ENCODE measurements at regions not wholly inside any gene's neighbourhood (a gene's known extent, or its start where the extent isn't known, plus 50 kb on each side); places are given as distances from the start of the nearest gene placed in this dataset.

DNA sequence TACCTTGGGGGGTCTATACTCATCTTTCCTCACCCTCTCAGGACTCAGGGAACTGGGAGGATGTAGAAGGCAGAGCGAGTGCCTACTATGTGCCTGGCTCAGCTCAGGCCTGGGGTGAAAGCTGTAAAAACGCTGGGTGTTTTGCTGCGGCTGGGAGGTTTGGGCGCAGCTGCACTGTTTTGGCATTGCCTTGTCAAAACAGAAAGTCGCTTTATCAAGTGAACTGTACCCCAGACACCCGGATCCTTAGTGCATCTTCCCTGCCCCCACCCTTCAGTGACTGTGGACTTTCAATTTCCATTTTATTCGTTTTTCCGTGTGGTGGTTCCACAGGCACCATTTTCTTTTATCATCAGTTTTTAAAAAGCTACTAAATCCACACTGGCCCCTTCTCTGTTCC is 86.7 kb upstream of the ZNF716 start (continued):
- TF ChIP-seq NFIC (IDR thresholded peaks at IDR 0.05; ENCODE audit: borderline replicate concordance) (no peak), MXI1 (IDR thresholded peaks at IDR 0.05; ENCODE audit: low read depth, low read length) (no peak), FOXM1 (IDR thresholded peaks at IDR 0.05; ENCODE audit: low read depth) (no peak), ELF1 (IDR thresholded peaks at IDR 0.05) (no peak), JUND (IDR thresholded peaks at IDR 0.05) (no peak), TAF1 (IDR thresholded peaks at IDR 0.05; ENCODE audit: borderline replicate concordance, low read depth, low read length) (no peak), GABPA (IDR thresholded peaks at IDR 0.05; ENCODE audit: low read depth) (no peak), TEAD4 (IDR thresholded peaks at IDR 0.05; ENCODE audit: borderline replicate concordance, insufficient read depth) (no peak)
- TF ChIP-seq, protein P1, sequence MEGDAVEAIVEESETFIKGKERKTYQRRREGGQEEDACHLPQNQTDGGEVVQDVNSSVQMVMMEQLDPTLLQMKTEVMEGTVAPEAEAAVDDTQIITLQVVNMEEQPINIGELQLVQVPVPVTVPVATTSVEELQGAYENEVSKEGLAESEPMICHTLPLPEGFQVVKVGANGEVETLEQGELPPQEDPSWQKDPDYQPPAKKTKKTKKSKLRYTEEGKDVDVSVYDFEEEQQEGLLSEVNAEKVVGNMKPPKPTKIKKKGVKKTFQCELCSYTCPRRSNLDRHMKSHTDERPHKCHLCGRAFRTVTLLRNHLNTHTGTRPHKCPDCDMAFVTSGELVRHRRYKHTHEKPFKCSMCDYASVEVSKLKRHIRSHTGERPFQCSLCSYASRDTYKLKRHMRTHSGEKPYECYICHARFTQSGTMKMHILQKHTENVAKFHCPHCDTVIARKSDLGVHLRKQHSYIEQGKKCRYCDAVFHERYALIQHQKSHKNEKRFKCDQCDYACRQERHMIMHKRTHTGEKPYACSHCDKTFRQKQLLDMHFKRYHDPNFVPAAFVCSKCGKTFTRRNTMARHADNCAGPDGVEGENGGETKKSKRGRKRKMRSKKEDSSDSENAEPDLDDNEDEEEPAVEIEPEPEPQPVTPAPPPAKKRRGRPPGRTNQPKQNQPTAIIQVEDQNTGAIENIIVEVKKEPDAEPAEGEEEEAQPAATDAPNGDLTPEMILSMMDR (IDR thresholded peaks at IDR 0.05), result no peak
- TF ChIP-seq, protein P2, sequence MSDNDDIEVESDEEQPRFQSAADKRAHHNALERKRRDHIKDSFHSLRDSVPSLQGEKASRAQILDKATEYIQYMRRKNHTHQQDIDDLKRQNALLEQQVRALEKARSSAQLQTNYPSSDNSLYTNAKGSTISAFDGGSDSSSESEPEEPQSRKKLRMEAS (IDR thresholded peaks at IDR 0.05; ENCODE audit: low read depth), result no peak
- TF ChIP-seq, protein P3, sequence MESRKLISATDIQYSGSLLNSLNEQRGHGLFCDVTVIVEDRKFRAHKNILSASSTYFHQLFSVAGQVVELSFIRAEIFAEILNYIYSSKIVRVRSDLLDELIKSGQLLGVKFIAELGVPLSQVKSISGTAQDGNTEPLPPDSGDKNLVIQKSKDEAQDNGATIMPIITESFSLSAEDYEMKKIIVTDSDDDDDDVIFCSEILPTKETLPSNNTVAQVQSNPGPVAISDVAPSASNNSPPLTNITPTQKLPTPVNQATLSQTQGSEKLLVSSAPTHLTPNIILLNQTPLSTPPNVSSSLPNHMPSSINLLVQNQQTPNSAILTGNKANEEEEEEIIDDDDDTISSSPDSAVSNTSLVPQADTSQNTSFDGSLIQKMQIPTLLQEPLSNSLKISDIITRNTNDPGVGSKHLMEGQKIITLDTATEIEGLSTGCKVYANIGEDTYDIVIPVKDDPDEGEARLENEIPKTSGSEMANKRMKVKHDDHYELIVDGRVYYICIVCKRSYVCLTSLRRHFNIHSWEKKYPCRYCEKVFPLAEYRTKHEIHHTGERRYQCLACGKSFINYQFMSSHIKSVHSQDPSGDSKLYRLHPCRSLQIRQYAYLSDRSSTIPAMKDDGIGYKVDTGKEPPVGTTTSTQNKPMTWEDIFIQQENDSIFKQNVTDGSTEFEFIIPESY (IDR thresholded peaks at IDR 0.05; ENCODE audit: borderline replicate concordance, low read depth), result no peak

DNA sequence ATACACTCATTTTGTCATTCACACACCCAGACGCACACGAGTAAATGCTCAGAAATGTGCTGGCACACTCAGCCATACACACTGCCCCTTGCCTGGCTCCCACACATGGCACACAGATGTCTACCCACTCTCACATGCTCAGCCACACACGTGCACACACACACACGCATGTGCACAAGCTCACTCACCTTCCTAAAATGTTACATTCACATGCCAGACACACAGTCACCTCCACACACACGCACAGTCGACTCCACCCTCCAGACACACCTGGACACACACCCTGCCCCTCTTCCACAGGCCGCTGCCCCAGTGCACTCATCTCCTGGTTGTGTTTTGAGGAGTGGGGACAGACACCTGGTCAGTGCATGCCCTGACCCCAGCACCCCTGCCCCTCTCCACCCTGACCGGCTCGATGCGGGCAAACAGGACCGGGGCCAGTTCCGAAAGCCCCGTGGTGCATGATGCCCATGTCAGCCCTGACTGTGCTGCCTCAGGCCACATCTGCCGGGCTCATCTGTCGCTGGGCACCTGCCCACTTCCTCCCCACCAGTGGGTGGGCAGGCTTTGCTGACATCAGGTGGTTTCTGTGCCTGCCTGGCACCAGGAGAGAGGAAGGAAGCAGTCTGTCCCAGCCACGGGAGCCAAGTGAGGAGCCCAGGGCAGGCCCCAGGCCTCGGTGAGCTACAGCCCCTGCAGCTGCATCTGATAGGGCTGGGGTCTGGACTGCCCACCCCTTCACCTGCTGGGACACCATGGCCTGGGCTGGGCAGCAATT is 84.9 kb upstream of the ZNF716 start:
- DNase-seq, result no peak
- Histone ChIP-seq H3K27me3 (ENCODE audit: insufficient read depth) (no peaks in the 10 kb centered on the region), H3K9ac (no peak overlapping the region), H3K4me3 (ENCODE audit: low read depth in 2 of 2, low read length in 1 of 2) (no peak overlapping the region), H3K79me2 (ENCODE audit: insufficient read depth) (no peaks in the 10 kb centered on the region), H3K36me3 (replicated peaks in 1 of 2; ENCODE audit: control insufficient read depth in 1 of 2, insufficient read depth in 2 of 2, low read length in 1 of 2) (no peaks in the 10 kb centered on the region), H3K9me3 (no peaks in the 10 kb centered on the region), H3K4me1 (ENCODE audit: control insufficient read depth in 1 of 2, insufficient read depth in 2 of 2, low read depth in 1 of 2, low read length in 1 of 2) (no peaks in the 10 kb centered on the region), H3K27ac (ENCODE audit: low read depth in 2 of 2, low read length in 1 of 2) (no peak overlapping the region), H3K4me2 (no peak overlapping the region), H2AFZ (ENCODE audit: low read depth) (no peak overlapping the region), H3F3A (replicated peaks; ENCODE audit: insufficient read depth) (no peaks in the 10 kb centered on the region), H4K20me1 (ENCODE audit: insufficient read depth) (no peaks in the 10 kb centered on the region), H3K9me2 (no peaks in the 10 kb centered on the region)
- 12% methylated on average over 14 of the region's 17 CpGs for WGBS (ENCODE audit: low lambda C conversion rate)
- TF ChIP-seq, protein P4, sequence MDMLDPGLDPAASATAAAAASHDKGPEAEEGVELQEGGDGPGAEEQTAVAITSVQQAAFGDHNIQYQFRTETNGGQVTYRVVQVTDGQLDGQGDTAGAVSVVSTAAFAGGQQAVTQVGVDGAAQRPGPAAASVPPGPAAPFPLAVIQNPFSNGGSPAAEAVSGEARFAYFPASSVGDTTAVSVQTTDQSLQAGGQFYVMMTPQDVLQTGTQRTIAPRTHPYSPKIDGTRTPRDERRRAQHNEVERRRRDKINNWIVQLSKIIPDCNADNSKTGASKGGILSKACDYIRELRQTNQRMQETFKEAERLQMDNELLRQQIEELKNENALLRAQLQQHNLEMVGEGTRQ (IDR thresholded peaks at IDR 0.05; ENCODE audit: borderline replicate concordance, low read depth, low read length), result no peak
- TF ChIP-seq POLR2AphosphoS5 (IDR thresholded peaks at IDR 0.05; ENCODE audit: low read depth, low read length) (no peak), GABPA (IDR thresholded peaks at IDR 0.05; ENCODE audit: low read depth) (no peak), TCF12 (IDR thresholded peaks at IDR 0.05) (no peak), ELF1 (IDR thresholded peaks at IDR 0.05) (no peak), FOXM1 (IDR thresholded peaks at IDR 0.05; ENCODE audit: low read depth) (no peak), SIN3A (IDR thresholded peaks at IDR 0.05; ENCODE audit: borderline replicate concordance, low read depth, low read length) (no peak), JUND (IDR thresholded peaks at IDR 0.05) (no peak), RXRA (IDR thresholded peaks at IDR 0.05; ENCODE audit: borderline replicate concordance, low read depth) (no peak), CHD2 (IDR thresholded peaks at IDR 0.05; ENCODE audit: low read length, partially characterized antibody) (no peak), RAD21 (IDR thresholded peaks at IDR 0.05; ENCODE audit: low read length) (no peak), MXI1 (IDR thresholded peaks at IDR 0.05; ENCODE audit: low read depth, low read length) (no peak)
- POLR2A ChIA-PET, result no interaction called here
- CTCF ChIA-PET, result no interaction called here
